Body of pancreas (tissue), 4 donors: ENCODE measurements at regions not wholly inside any gene's neighbourhood (a gene's known extent, or its start where the extent isn't known, plus 50 kb on each side); places are given as distances from the start of the nearest gene placed in this dataset.

Source experiments
- POLR2A ChIP-seq, 3 donors: fragments of 450-650 bp; IDR thresholded peaks; one replicate each; pipeline ENCODE4 v1.6.1; 2016; ENCODE audit warnings: antibody characterized with exemption in 3 of 3, mild to moderate bottlenecking in 2 of 3
- TF ChIP-seq, protein P1 (sequence below), 7 experiments: fragments of 450-650 bp in 4 of 7; fragments of 200-600 bp in 3 of 7; sonication (generic) in 3 of 7; IDR thresholded peaks; one replicate each; pipeline ENCODE4 v1.5.1; 2016 to 2019; ENCODE audit warnings: antibody characterized with exemption in 7 of 7

DNA sequence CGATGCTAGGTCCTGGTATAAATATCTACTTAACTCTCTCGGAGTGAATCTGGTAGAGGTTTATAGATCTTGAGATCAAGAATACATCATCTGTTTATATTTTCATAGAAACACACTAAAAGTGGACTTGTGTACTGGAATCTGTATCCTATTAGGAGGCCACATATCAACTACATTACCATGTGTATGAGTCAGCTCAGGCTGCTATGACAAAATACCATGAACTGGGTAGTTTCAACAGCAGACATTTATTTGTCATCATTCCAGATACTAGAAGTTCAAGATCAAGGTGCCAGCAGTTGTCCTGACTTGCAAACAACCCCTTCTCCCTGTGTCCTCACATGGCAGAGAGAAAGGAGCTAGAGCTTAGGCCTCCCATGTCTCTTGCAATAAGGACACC lies 113.9 kb upstream of the PFKP start:
- TF ChIP-seq, protein P1, sequence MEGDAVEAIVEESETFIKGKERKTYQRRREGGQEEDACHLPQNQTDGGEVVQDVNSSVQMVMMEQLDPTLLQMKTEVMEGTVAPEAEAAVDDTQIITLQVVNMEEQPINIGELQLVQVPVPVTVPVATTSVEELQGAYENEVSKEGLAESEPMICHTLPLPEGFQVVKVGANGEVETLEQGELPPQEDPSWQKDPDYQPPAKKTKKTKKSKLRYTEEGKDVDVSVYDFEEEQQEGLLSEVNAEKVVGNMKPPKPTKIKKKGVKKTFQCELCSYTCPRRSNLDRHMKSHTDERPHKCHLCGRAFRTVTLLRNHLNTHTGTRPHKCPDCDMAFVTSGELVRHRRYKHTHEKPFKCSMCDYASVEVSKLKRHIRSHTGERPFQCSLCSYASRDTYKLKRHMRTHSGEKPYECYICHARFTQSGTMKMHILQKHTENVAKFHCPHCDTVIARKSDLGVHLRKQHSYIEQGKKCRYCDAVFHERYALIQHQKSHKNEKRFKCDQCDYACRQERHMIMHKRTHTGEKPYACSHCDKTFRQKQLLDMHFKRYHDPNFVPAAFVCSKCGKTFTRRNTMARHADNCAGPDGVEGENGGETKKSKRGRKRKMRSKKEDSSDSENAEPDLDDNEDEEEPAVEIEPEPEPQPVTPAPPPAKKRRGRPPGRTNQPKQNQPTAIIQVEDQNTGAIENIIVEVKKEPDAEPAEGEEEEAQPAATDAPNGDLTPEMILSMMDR (IDR thresholded peaks at IDR 0.05): no peak
- TF ChIP-seq POLR2A (IDR thresholded peaks at IDR 0.05): no peak
